Mononuclear cell (primary cell): ENCODE measurements at regions not wholly inside any gene's neighbourhood (a gene's known extent, or its start where the extent isn't known, plus 50 kb on each side); places are given as distances from the start of the nearest gene placed in this dataset.

ENCODE experiments used
- H3K27me3 ChIP-seq: 2 replicates; pipeline ENCODE4 v1.6.0; 2011; ENCODE audit warnings: low read length, control low read depth; ENCODE audit not compliant: insufficient read depth
- H3K4me1 ChIP-seq: 2 replicates; pipeline ENCODE4 v1.5.1; 2011; ENCODE audit warnings: mild to moderate bottlenecking, low read length, control low read depth; ENCODE audit not compliant: insufficient read depth
- H3K4me3 ChIP-seq: 2 replicates; pipeline ENCODE4 v1.5.1; 2011; ENCODE audit warnings: mild to moderate bottlenecking, low read length, moderate library complexity
- H3K9me3 ChIP-seq: 2 replicates; pipeline ENCODE4 v1.5.1; 2011; ENCODE audit warnings: low read depth, mild to moderate bottlenecking, control low read depth, low read length

GRCh38 chr12:46676797-46677520 lies 148.8 kb downstream of the SLC38A4 start:
- Histone ChIP-seq H3K9me3 (no peaks in the 10 kb centered on the region), H3K27me3 (no peaks in the 10 kb centered on the region), H3K4me3 (no peak overlapping the region), H3K4me1 (no peaks in the 10 kb centered on the region)

- Histone ChIP-seq H3K4me3 (no peak overlapping the region), H3K9me3 (no peaks in the 10 kb centered on the region), H3K27me3 (no peaks in the 10 kb centered on the region), H3K4me1 (no peaks in the 10 kb centered on the region)
Measured at GRCh38 chr12:46676396-46676795, 149.4 kb downstream of the SLC38A4 start.

GRCh38 chr12:46675736-46676135 lies 150.1 kb downstream of the SLC38A4 start:
- Histone ChIP-seq H3K9me3 (no peaks in the 10 kb centered on the region), H3K4me3 (no peak overlapping the region), H3K4me1 (no peaks in the 10 kb centered on the region), H3K27me3 (no peaks in the 10 kb centered on the region)

GRCh38 chr12:46674800-46675199 lies 151.0 kb downstream of the SLC38A4 start:
- Histone ChIP-seq H3K9me3 (no peaks in the 10 kb centered on the region), H3K4me1 (no peaks in the 10 kb centered on the region), H3K27me3 (no peaks in the 10 kb centered on the region), H3K4me3 (no peak overlapping the region)

- Histone ChIP-seq H3K4me1 (no peaks in the 10 kb centered on the region), H3K4me3 (no peak overlapping the region), H3K9me3 (no peaks in the 10 kb centered on the region), H3K27me3 (no peaks in the 10 kb centered on the region)
Measured at GRCh38 chr12:46674129-46674528, 151.7 kb downstream of the SLC38A4 start.

- H3K9me3 ChIP-seq: no peaks in the 10 kb centered on the region
- H3K4me1 ChIP-seq: no peaks in the 10 kb centered on the region
- no peaks in the 10 kb centered on the region for H3K27me3 ChIP-seq
- no peak overlapping the region for H3K4me3 ChIP-seq
Measured at GRCh38 chr12:46671102-46671501, 154.7 kb downstream of the SLC38A4 start.

GRCh38 chr12:46670636-46671035 lies 155.2 kb downstream of the SLC38A4 start:
- no peaks in the 10 kb centered on the region for H3K27me3 ChIP-seq
- no peaks in the 10 kb centered on the region for H3K4me1 ChIP-seq
- no peaks in the 10 kb centered on the region for H3K9me3 ChIP-seq
- H3K4me3 ChIP-seq: no peak overlapping the region

- Histone ChIP-seq H3K4me3 (no peak overlapping the region), H3K4me1 (peaks cover 5% of the 10 kb centered on the region), H3K9me3 (no peaks in the 10 kb centered on the region), H3K27me3 (no peaks in the 10 kb centered on the region)
Measured at GRCh38 chr12:46669720-46670119, 156.1 kb downstream of the SLC38A4 start.

GRCh38 chr12:46667551-46667950 lies 158.2 kb downstream of the SLC38A4 start:
- H3K27me3 ChIP-seq: no peaks in the 10 kb centered on the region
- H3K9me3 ChIP-seq: no peaks in the 10 kb centered on the region
- peaks cover 11% of the 10 kb centered on the region for H3K4me1 ChIP-seq
- H3K4me3 ChIP-seq: no peak overlapping the region

- Histone ChIP-seq H3K27me3 (no peaks in the 10 kb centered on the region), H3K9me3 (no peaks in the 10 kb centered on the region), H3K4me3 (no peak overlapping the region), H3K4me1 (peaks cover 29% of the 10 kb centered on the region)
Measured at GRCh38 chr12:46664761-46665287, 161.0 kb downstream of the SLC38A4 start.

- H3K4me1 ChIP-seq: peaks cover 30% of the 10 kb centered on the region
- H3K27me3 ChIP-seq: no peaks in the 10 kb centered on the region
- no peaks in the 10 kb centered on the region for H3K9me3 ChIP-seq
- H3K4me3 ChIP-seq: no peak overlapping the region
Measured at GRCh38 chr12:46663318-46663717, 162.5 kb downstream of the SLC38A4 start.

- no peak overlapping the region for H3K4me3 ChIP-seq
- H3K27me3 ChIP-seq: no peaks in the 10 kb centered on the region
- no peaks in the 10 kb centered on the region for H3K9me3 ChIP-seq
Measured at GRCh38 chr12:46661110-46661845, 164.5 kb downstream of the SLC38A4 start.

GRCh38 chr12:46660719-46661109 lies 165.1 kb downstream of the SLC38A4 start:
- no peaks in the 10 kb centered on the region for H3K27me3 ChIP-seq
- no peak overlapping the region for H3K4me3 ChIP-seq
- H3K9me3 ChIP-seq: no peaks in the 10 kb centered on the region
- peaks cover 30% of the 10 kb centered on the region for H3K4me1 ChIP-seq

More at GRCh38 chr12:46661110-46661845, 164.5 kb downstream of the SLC38A4 start:
- peaks cover 30% of the 10 kb centered on the region for H3K4me1 ChIP-seq

GRCh38 chr12:46660276-46660675 lies 165.5 kb downstream of the SLC38A4 start:
- H3K27me3 ChIP-seq: no peaks in the 10 kb centered on the region
- H3K4me1 ChIP-seq: peaks cover 30% of the 10 kb centered on the region
- no peaks in the 10 kb centered on the region for H3K9me3 ChIP-seq
- H3K4me3 ChIP-seq: no peak overlapping the region

GRCh38 chr12:46659824-46660223 lies 166.0 kb downstream of the SLC38A4 start:
- Histone ChIP-seq H3K4me3 (no peak overlapping the region), H3K4me1 (peaks cover 27% of the 10 kb centered on the region), H3K27me3 (no peaks in the 10 kb centered on the region), H3K9me3 (no peaks in the 10 kb centered on the region)
